ENCODE measurements at regions not wholly inside any gene's neighbourhood (a gene's known extent, or its start where the extent isn't known, plus 50 kb on each side); places are given as distances from the start of the nearest gene placed in this dataset.

- TF ChIP-seq, protein P1, sequence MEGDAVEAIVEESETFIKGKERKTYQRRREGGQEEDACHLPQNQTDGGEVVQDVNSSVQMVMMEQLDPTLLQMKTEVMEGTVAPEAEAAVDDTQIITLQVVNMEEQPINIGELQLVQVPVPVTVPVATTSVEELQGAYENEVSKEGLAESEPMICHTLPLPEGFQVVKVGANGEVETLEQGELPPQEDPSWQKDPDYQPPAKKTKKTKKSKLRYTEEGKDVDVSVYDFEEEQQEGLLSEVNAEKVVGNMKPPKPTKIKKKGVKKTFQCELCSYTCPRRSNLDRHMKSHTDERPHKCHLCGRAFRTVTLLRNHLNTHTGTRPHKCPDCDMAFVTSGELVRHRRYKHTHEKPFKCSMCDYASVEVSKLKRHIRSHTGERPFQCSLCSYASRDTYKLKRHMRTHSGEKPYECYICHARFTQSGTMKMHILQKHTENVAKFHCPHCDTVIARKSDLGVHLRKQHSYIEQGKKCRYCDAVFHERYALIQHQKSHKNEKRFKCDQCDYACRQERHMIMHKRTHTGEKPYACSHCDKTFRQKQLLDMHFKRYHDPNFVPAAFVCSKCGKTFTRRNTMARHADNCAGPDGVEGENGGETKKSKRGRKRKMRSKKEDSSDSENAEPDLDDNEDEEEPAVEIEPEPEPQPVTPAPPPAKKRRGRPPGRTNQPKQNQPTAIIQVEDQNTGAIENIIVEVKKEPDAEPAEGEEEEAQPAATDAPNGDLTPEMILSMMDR (IDR thresholded peaks at IDR 0.05; ENCODE audit: insufficient read depth, low read length), result no peak
- TF ChIP-seq SPI1 (IDR thresholded peaks at IDR 0.05; ENCODE audit: borderline replicate concordance, low read depth) (no peak), GABPA (IDR thresholded peaks at IDR 0.05; ENCODE audit: low read depth) (no peak), POLR2AphosphoS5 (IDR thresholded peaks at IDR 0.05; ENCODE audit: low read depth) (no peak)
- TF ChIP-seq, protein P2, sequence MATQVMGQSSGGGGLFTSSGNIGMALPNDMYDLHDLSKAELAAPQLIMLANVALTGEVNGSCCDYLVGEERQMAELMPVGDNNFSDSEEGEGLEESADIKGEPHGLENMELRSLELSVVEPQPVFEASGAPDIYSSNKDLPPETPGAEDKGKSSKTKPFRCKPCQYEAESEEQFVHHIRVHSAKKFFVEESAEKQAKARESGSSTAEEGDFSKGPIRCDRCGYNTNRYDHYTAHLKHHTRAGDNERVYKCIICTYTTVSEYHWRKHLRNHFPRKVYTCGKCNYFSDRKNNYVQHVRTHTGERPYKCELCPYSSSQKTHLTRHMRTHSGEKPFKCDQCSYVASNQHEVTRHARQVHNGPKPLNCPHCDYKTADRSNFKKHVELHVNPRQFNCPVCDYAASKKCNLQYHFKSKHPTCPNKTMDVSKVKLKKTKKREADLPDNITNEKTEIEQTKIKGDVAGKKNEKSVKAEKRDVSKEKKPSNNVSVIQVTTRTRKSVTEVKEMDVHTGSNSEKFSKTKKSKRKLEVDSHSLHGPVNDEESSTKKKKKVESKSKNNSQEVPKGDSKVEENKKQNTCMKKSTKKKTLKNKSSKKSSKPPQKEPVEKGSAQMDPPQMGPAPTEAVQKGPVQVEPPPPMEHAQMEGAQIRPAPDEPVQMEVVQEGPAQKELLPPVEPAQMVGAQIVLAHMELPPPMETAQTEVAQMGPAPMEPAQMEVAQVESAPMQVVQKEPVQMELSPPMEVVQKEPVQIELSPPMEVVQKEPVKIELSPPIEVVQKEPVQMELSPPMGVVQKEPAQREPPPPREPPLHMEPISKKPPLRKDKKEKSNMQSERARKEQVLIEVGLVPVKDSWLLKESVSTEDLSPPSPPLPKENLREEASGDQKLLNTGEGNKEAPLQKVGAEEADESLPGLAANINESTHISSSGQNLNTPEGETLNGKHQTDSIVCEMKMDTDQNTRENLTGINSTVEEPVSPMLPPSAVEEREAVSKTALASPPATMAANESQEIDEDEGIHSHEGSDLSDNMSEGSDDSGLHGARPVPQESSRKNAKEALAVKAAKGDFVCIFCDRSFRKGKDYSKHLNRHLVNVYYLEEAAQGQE (IDR thresholded peaks at IDR 0.05; ENCODE audit: insufficient replicate concordance, low read depth), result no peak
- no peak overlapping the region for H3K27ac ChIP-seq (replicated peaks)
- no peak overlapping the region for H3K4me3 ChIP-seq (replicated peaks; ENCODE audit: insufficient read depth, low read length)
- no peak for DNase-seq (ENCODE audit: low read depth in 1 of 2, low spot score in 1 of 2)
- peaks cover 2% of the 10 kb centered on the region for H3K27me3 ChIP-seq (ENCODE audit: insufficient read depth, poor library complexity, severe bottlenecking)
Measured at GRCh38 chr2:104433657-104434056, 420.3 kb upstream of the POU3F3 start.

DNA sequence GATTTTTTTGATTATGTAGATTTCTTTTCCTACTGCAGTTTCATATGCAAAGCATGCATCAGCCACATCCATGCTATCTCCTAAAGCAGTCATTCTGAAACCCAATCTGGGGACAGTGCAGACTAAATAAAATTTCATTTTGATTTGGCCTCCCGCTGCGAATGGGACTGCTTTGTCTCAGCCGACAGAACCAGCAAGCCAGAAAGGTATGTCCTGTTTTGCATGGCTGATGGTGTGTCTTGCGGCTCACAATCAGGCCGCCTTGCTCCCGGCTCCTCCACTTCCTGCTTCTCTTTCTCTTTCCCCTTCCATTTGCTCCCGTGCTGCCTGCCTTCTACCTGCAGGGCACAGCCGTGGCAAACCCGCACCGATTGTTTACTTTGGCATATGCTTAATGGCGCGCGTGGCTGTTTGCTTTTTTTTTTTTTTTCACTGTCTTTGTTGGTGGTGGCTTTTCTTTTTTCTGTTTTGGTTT lies 419.6 kb upstream of the POU3F3 start:
- DNase-seq (ENCODE audit: low read depth in 1 of 2, low spot score in 1 of 2), result no peak
- Histone ChIP-seq H3K4me3 (replicated peaks; ENCODE audit: insufficient read depth, low read length) (no peak overlapping the region), H3K27me3 (ENCODE audit: insufficient read depth, poor library complexity, severe bottlenecking) (peaks cover 2% of the 10 kb centered on the region), H3K27ac (replicated peaks) (no peak overlapping the region)
- TF ChIP-seq SPI1 (IDR thresholded peaks at IDR 0.05; ENCODE audit: borderline replicate concordance, low read depth), result no peak
- TF ChIP-seq, protein P1 (IDR thresholded peaks at IDR 0.05; ENCODE audit: insufficient read depth, low read length), result no peak
- TF ChIP-seq POLR2AphosphoS5 (IDR thresholded peaks at IDR 0.05; ENCODE audit: low read depth), result no peak
- TF ChIP-seq, protein P2 (IDR thresholded peaks at IDR 0.05; ENCODE audit: insufficient replicate concordance, low read depth), result no peak
- no peak for TF ChIP-seq GABPA (IDR thresholded peaks at IDR 0.05; ENCODE audit: low read depth)

DNA sequence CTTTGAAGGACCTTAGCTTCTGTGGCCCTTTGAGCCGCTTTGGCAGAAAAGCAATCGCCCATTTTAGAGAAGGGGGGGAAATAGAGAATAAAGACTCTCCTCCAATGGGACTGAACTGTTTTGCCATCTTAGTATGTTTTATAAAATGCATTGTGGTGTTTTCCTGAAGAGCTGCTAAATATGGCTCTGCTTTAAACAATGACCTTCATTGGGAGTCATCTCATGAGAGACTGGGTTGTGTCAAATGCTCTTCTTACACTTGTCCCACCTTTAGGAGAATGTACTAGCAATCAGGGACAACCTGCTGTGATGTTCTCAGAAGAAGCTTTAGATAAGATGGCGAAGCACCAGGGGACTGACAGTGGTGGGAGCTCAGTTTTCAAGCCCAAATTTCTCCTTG lies 418.9 kb upstream of the POU3F3 start:
- H3K27ac ChIP-seq (replicated peaks), result no peak overlapping the region
- H3K4me3 ChIP-seq (replicated peaks; ENCODE audit: insufficient read depth, low read length), result no peak overlapping the region
- peaks cover 2% of the 10 kb centered on the region for H3K27me3 ChIP-seq (ENCODE audit: insufficient read depth, poor library complexity, severe bottlenecking)
- no peak for DNase-seq (ENCODE audit: low read depth in 1 of 2, low spot score in 1 of 2)
- TF ChIP-seq, protein P2 (IDR thresholded peaks at IDR 0.05; ENCODE audit: insufficient replicate concordance, low read depth), result no peak
- TF ChIP-seq POLR2AphosphoS5 (IDR thresholded peaks at IDR 0.05; ENCODE audit: low read depth) (no peak), SPI1 (IDR thresholded peaks at IDR 0.05; ENCODE audit: borderline replicate concordance, low read depth) (no peak), GABPA (IDR thresholded peaks at IDR 0.05; ENCODE audit: low read depth) (no peak)
- TF ChIP-seq, protein P1 (IDR thresholded peaks at IDR 0.05; ENCODE audit: insufficient read depth, low read length), result no peak

Measured in HL-60 (cell line).